ENCODE measurements at regions not wholly inside any gene's neighbourhood (a gene's known extent, or its start where the extent isn't known, plus 50 kb on each side); places are given as distances from the start of the nearest gene placed in this dataset.

DNA sequence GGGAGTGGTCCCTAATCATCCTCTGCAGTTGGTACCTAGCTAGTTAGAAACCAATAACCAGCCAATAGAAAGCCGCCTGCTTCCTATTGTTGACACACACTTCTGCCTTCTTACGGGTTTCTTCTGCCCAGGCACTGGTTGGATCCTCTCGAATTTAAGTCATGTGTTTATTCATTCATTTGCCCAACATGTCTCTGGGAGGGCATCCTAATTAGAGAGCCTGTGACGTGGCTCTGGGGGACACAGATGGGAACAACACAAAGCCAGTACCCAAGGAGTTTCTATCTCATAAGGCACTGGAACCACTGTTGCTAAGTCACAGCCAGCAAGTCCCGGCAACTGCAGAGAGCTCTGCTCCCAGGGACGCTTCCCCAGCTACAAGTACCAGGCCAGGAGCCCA, 300.7 kb upstream of the TNRC6C start:
- DNase-seq (ENCODE audit: extremely low spot score in 2 of 2) = no peak
- Histone ChIP-seq H3K27ac (no peak overlapping the region), H3K27me3 (no peaks in the 10 kb centered on the region), H3K36me3 (no peaks in the 10 kb centered on the region), H3K4me3 (no peak overlapping the region), H3K9me3 (no peaks in the 10 kb centered on the region), H3K4me1 (no peaks in the 10 kb centered on the region)
- intact Hi-C loops (cut with DNase I) = no loop called here
- TF ChIP-seq POLR2AphosphoS5 (IDR thresholded peaks at IDR 0.05; ENCODE audit: insufficient read depth in 1 of 2, low read depth in 1 of 2) = no peak

DNA sequence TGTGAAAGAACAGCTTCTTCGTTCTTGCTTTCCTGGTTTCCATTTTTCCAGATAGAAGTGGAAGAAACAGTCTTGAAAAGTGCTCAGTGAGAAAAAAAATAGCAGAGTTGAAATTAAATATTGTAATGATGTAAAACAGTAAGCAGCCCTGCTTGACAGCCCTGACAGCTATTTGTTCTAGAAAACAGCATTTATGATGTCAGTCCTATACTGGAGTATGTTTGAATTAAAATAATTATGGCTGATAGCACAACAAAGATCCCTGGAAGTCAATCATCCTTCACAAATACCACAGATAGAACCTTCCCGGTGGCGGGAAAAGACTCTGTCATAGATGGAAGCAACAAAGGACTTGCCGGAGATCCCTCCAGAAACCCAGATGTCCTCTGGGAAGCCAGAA, 298.0 kb upstream of the TNRC6C start:
- Histone ChIP-seq H3K4me1 (no peaks in the 10 kb centered on the region), H3K36me3 (no peaks in the 10 kb centered on the region)

GRCh38 chr17:77662833-77663232, 295.7 kb upstream of the TNRC6C start:
- intact Hi-C loops (cut with DNase I) = no loop called here
- Histone ChIP-seq H3K9me3 (no peaks in the 10 kb centered on the region), H3K27ac (no peak overlapping the region), H3K4me1 (no peaks in the 10 kb centered on the region), H3K4me3 (no peak overlapping the region), H3K27me3 (no peaks in the 10 kb centered on the region), H3K36me3 (no peaks in the 10 kb centered on the region)
- DNase-seq (ENCODE audit: extremely low spot score in 2 of 2) = no peak
- TF ChIP-seq POLR2A (IDR thresholded peaks at IDR 0.05) = no peak
- no peak for TF ChIP-seq POLR2AphosphoS5 (IDR thresholded peaks at IDR 0.05; ENCODE audit: insufficient read depth in 1 of 2, low read depth in 1 of 2)
- no peak for TF ChIP-seq CTCF (IDR thresholded peaks at IDR 0.05)

More for the DNA sequence above, 298.0 kb upstream of the TNRC6C start:
- Histone ChIP-seq H3K9me3 (no peaks in the 10 kb centered on the region), H3K27me3 (no peaks in the 10 kb centered on the region), H3K4me3 (no peak overlapping the region), H3K27ac (no peak overlapping the region)
- intact Hi-C loops (cut with DNase I) = no loop called here
- TF ChIP-seq CTCF (IDR thresholded peaks at IDR 0.05) (no peak), POLR2AphosphoS5 (IDR thresholded peaks at IDR 0.05; ENCODE audit: insufficient read depth in 1 of 2, low read depth in 1 of 2) (no peak), POLR2A (IDR thresholded peaks at IDR 0.05) (no peak)
- DNase-seq (ENCODE audit: extremely low spot score in 2 of 2) = no peak

DNA sequence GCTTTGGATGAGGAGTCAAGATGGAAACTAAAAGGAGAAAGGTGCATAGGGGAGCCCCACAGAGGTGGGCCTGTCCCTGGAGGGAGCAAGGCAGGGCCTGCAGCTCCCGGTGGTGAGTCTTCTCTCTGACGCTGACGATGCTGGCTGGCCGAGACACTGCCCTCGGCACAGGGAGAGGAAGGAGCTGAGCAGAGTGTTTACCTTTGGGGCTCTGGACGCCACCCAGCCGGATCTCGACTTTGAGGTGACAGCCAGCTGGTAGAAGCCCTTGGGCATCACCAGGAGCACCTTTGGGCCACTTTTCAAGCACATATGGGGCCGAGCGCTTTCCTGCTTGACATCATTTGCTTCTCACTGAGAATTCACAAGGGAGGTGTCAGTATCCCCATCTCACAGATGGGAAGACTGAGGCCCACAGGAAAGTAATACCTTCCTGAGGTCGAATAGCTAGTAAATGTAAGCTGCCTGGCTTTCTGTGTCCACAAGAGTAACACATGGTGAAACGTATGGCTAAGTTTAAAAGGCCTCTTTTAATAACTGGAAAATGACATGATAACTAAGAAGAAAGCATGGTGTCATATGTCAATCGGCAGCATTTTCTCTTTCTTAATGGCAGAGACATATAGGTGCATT, 294.3 kb upstream of the TNRC6C start:
- Histone ChIP-seq H3K4me3 (no peak overlapping the region), H3K27ac (no peak overlapping the region), H3K36me3 (no peaks in the 10 kb centered on the region), H3K27me3 (no peaks in the 10 kb centered on the region), H3K4me1 (no peaks in the 10 kb centered on the region), H3K9me3 (no peaks in the 10 kb centered on the region)
- no peak for TF ChIP-seq POLR2A (IDR thresholded peaks at IDR 0.05)
- no peak for TF ChIP-seq POLR2AphosphoS5 (IDR thresholded peaks at IDR 0.05; ENCODE audit: insufficient read depth in 1 of 2, low read depth in 1 of 2)
- no peak for TF ChIP-seq CTCF (IDR thresholded peaks at IDR 0.05)
- intact Hi-C loops (cut with DNase I) = no loop called here
- DNase-seq (ENCODE audit: extremely low spot score in 2 of 2) = no peak

- Histone ChIP-seq H3K4me1 (no peaks in the 10 kb centered on the region), H3K27ac (no peak overlapping the region), H3K9me3 (no peaks in the 10 kb centered on the region), H3K27me3 (no peaks in the 10 kb centered on the region), H3K4me3 (no peak overlapping the region), H3K36me3 (no peaks in the 10 kb centered on the region)
- no peak for DNase-seq (ENCODE audit: extremely low spot score in 2 of 2)
- TF ChIP-seq CTCF (IDR thresholded peaks at IDR 0.05) (no peak), POLR2AphosphoS5 (IDR thresholded peaks at IDR 0.05; ENCODE audit: insufficient read depth in 1 of 2, low read depth in 1 of 2) (no peak), POLR2A (IDR thresholded peaks at IDR 0.05) (no peak)
- intact Hi-C loops (cut with DNase I) = no loop called here
These were observed 292.7 kb upstream of the TNRC6C start for GRCh38 chr17:77665833-77666232.

All from vagina (tissue), 2 donors.